Panc1 (cell line): ENCODE measurements at regions not wholly inside any gene's neighbourhood (a gene's known extent, or its start where the extent isn't known, plus 50 kb on each side); places are given as distances from the start of the nearest gene placed in this dataset.

Experiments used
- ATAC-seq: fragments of 200-7000 bp; cut with Tn5 transposase; 2 replicates; pipeline ENCODE4 v1.9.1; 2020; ENCODE audit warnings: mild to moderate bottlenecking, moderate library complexity
- BruUV-seq: library from RNA; stranded (reverse); fragments of 400-500 nt; replicated peaks from 2 replicates; lab custom pipeline; 2021; lab: Mats Ljungman, UMichigan
- CTCF ChIA-PET: fragments of 300-600 bp; sonication (Branson Sonifier 250); formaldehyde crosslinking; loops from one replicate; lab custom pipeline; 2022; ENCODE audit warnings: antibody characterized with exemption; lab: Charles Lee
- POLR2A ChIA-PET: fragments of 300-600 bp; sonication (Branson Sonifier 250); formaldehyde crosslinking; loops from one replicate; lab custom pipeline; 2022; ENCODE audit warnings: antibody characterized with exemption; lab: Charles Lee
- DNase-seq: peaks from one replicate; pipeline ENCODE4 v3.0.0-alpha.2; 2010; ENCODE audit warnings: low read depth, low spot score
- H3K27ac ChIP-seq: 2 replicates; pipeline ENCODE4 v1.5.1; 2011; ENCODE audit warnings: mild to moderate bottlenecking, low read length, inconsistent platforms
- H3K27me3 ChIP-seq: fragments of 200-500 bp; sonication (Bioruptor generic); 2 replicates; pipeline ENCODE4 v1.6.0; 2014; ENCODE audit warnings: low read length, inconsistent platforms; ENCODE audit not compliant: control insufficient read depth, insufficient read depth
- H3K36me3 ChIP-seq: fragments of 200-500 bp; sonication (Bioruptor generic); 2 replicates; pipeline ENCODE4 v1.5.1; 2014; ENCODE audit warnings: inconsistent platforms, mild to moderate bottlenecking, low read length, moderate library complexity; ENCODE audit not compliant: control insufficient read depth, insufficient read depth
- H3K4me1 ChIP-seq: 2 replicates; pipeline ENCODE4 v1.5.1; 2011; ENCODE audit warnings: inconsistent platforms, mild to moderate bottlenecking, low read length, moderate library complexity; ENCODE audit not compliant: control insufficient read depth, insufficient read depth
- H3K4me3 ChIP-seq, 2 experiments: 2 replicates each; pipeline ENCODE4 v1.5.1; 2011 to 2012; ENCODE audit warnings: low read depth in 2 of 2, low read length in 2 of 2, mild to moderate bottlenecking in 2 of 2, inconsistent platforms in 1 of 2, moderate library complexity in 1 of 2
- H3K9me3 ChIP-seq: fragments of 200-500 bp; sonication (Bioruptor generic); 2 replicates; pipeline ENCODE4 v1.5.1; 2014; ENCODE audit warnings: low read depth, mild to moderate bottlenecking, inconsistent platforms, low read length, moderate library complexity; ENCODE audit not compliant: control insufficient read depth, insufficient read depth
- CTCF ChIP-seq: fragments of 450-650 bp; IDR thresholded peaks from 2 replicates; pipeline ENCODE4 v1.5.1; 2017; ENCODE audit warnings: mild to moderate bottlenecking
- POLR2AphosphoS5 ChIP-seq: IDR thresholded peaks from 2 replicates; pipeline ENCODE4 v1.6.1; 2012; ENCODE audit warnings: mild to moderate bottlenecking, low read depth, low read length, moderate library complexity
- REST ChIP-seq, 2 experiments: IDR thresholded peaks; 2 replicates each; pipeline ENCODE4 v1.6.1; 2011 to 2012; ENCODE audit warnings: low read depth in 2 of 2, control low read depth in 1 of 2, low read length in 1 of 2, mild to moderate bottlenecking in 1 of 2, moderate library complexity in 1 of 2; ENCODE audit not compliant: insufficient read depth in 1 of 2
- SIN3A ChIP-seq: IDR thresholded peaks from 2 replicates; pipeline ENCODE4 v1.6.1; 2012; ENCODE audit warnings: low read depth, mild to moderate bottlenecking, low read length, moderate library complexity, borderline replicate concordance; ENCODE audit not compliant: insufficient read depth
- TCF7L2 ChIP-seq: IDR thresholded peaks from 2 replicates; pipeline ENCODE4 v1.6.1; 2011; ENCODE audit warnings: mild to moderate bottlenecking, low read depth, low read length, inconsistent platforms
- in situ Hi-C: cut with HindIII; loops from 2 replicates; pipeline ENCODE4 v1.10.0; 2016; ENCODE audit warnings: low sequenced_read_pairs, low pct_unique_long_range_greater_than_20kb
- intact Hi-C: fragments of 100-400 bp; cut with micrococcal nuclease; formaldehyde crosslinking; loops from one replicate; pipeline ENCODE4 v1.10.0; 2022; ENCODE audit not compliant: unreplicated experiment

GRCh38 chr5:56447232-56447631 lies 214.1 kb upstream of the ANKRD55 start:
- Histone ChIP-seq H3K27me3 (no peaks in the 10 kb centered on the region; the same call in none of the 2 replicates), H3K4me3 (no peak overlapping the region), H3K27ac (no peak overlapping the region), H3K36me3 (no peaks in the 10 kb centered on the region), H3K4me1 (no peaks in the 10 kb centered on the region), H3K9me3 (no peaks in the 10 kb centered on the region)
- no peak for ATAC-seq
- CTCF ChIA-PET = no interaction called here
- TF ChIP-seq POLR2AphosphoS5 (no peak), CTCF (no peak), SIN3A (no peak), REST (IDR thresholded peaks at IDR 0.05; ENCODE audit: insufficient read depth in 1 of 2, low read depth in 2 of 2, low read length in 1 of 2) (no peak), TCF7L2 (no peak)
- no TSS peak for BruUV-seq
- in situ Hi-C loops = no loop called here
- no peak for DNase-seq
- POLR2A ChIA-PET = no interaction called here
- intact Hi-C loops = no loop called here

GRCh38 chr5:56446728-56447127 lies 213.6 kb upstream of the ANKRD55 start:
- Histone ChIP-seq H3K27ac (no peak overlapping the region), H3K4me1 (no peaks in the 10 kb centered on the region), H3K4me3 (no peak overlapping the region), H3K36me3 (no peaks in the 10 kb centered on the region), H3K9me3 (no peaks in the 10 kb centered on the region), H3K27me3 (no peaks in the 10 kb centered on the region; the same call in none of the 2 replicates)
- ATAC-seq (no peak), DNase-seq (no peak)
- BruUV-seq = no TSS peak
- in situ Hi-C loops = no loop called here
- intact Hi-C loops = no loop called here
- POLR2A ChIA-PET = no interaction called here
- TF ChIP-seq POLR2AphosphoS5 (no peak), SIN3A (no peak), REST (IDR thresholded peaks at IDR 0.05; ENCODE audit: insufficient read depth in 1 of 2, low read depth in 2 of 2, low read length in 1 of 2) (no peak), TCF7L2 (no peak), CTCF (no peak)
- CTCF ChIA-PET = no interaction called here
